ENCODE measurements at regions not wholly inside any gene's neighbourhood (a gene's known extent, or its start where the extent isn't known, plus 50 kb on each side); places are given as distances from the start of the nearest gene placed in this dataset.
"Not testable (repeated sequence)": the region's sequence is repeated elsewhere in the genome, so short reads cannot be mapped to it uniquely, and the experiment has no call there.

GRCh38 chr12:58419905-58420304, 478.5 kb downstream of the ATP23 start:
- DNase-seq (ENCODE audit: low spot score) = no peak

GRCh38 chr12:58420503-58420902, 479.1 kb downstream of the ATP23 start:
- DNase-seq (ENCODE audit: low spot score) = no peak

GRCh38 chr12:58421990-58422389, 480.6 kb downstream of the ATP23 start:
- DNase-seq (ENCODE audit: low spot score) = no peak

- DNase-seq (ENCODE audit: low spot score) = no peak
Measured at GRCh38 chr12:58424735-58425392, 483.5 kb downstream of the ATP23 start.

GRCh38 chr12:58425481-58426392, 484.4 kb downstream of the ATP23 start:
- no peak for DNase-seq (ENCODE audit: low spot score)

GRCh38 chr12:58426437-58426836, 485.1 kb downstream of the ATP23 start:
- DNase-seq (ENCODE audit: low spot score) = not testable (repeated sequence)

- DNase-seq (ENCODE audit: low spot score) = no peak
Measured at GRCh38 chr12:58433959-58434358, 486.3 kb downstream of the LRIG3 start.

GRCh38 chr12:58434726-58435125, 485.6 kb downstream of the LRIG3 start:
- DNase-seq (ENCODE audit: low spot score) = no peak

- no peak for DNase-seq (ENCODE audit: low spot score)
Measured at GRCh38 chr12:58435647-58436046, 484.7 kb downstream of the LRIG3 start.

- DNase-seq (ENCODE audit: low spot score) = no peak
Measured at GRCh38 chr12:58441483-58441882, 478.8 kb downstream of the LRIG3 start.

- DNase-seq (ENCODE audit: low spot score) = peak; percentile 38
Measured at GRCh38 chr12:58443273-58443980, 476.9 kb downstream of the LRIG3 start.

- no peak for DNase-seq (ENCODE audit: low spot score)
Measured at GRCh38 chr12:58443981-58444371, 476.3 kb downstream of the LRIG3 start.

GRCh38 chr12:58450868-58451482, 469.3 kb downstream of the LRIG3 start:
- DNase-seq (ENCODE audit: low spot score) = no peak

- DNase-seq (ENCODE audit: low spot score) = no peak
Measured at GRCh38 chr12:58452546-58452945, 467.8 kb downstream of the LRIG3 start.

GRCh38 chr12:58453306-58453705, 467.0 kb downstream of the LRIG3 start:
- DNase-seq (ENCODE audit: low spot score) = no peak

GRCh38 chr12:58455136-58455535, 465.2 kb downstream of the LRIG3 start:
- DNase-seq (ENCODE audit: low spot score) = no peak

- DNase-seq (ENCODE audit: low spot score) = no peak
Measured at GRCh38 chr12:58458102-58458501, 462.2 kb downstream of the LRIG3 start.

GRCh38 chr12:58459191-58459590, 461.1 kb downstream of the LRIG3 start:
- DNase-seq (ENCODE audit: low spot score) = no peak

GRCh38 chr12:58463051-58463450, 457.3 kb downstream of the LRIG3 start:
- no peak for DNase-seq (ENCODE audit: low spot score)

GRCh38 chr12:58465418-58465817, 454.9 kb downstream of the LRIG3 start:
- no peak for DNase-seq (ENCODE audit: low spot score)

- no peak for DNase-seq (ENCODE audit: low spot score)
Measured at GRCh38 chr12:58470266-58471010, 449.9 kb downstream of the LRIG3 start.

GRCh38 chr12:58479401-58479800, 440.9 kb downstream of the LRIG3 start:
- DNase-seq (ENCODE audit: low spot score) = no peak

All from NAMALWA (cell line).